PC-3 (cell line): ENCODE measurements at regions not wholly inside any gene's neighbourhood (a gene's known extent, or its start where the extent isn't known, plus 50 kb on each side); places are given as distances from the start of the nearest gene placed in this dataset.

Experiments
- CTCF ChIP-seq: fragments of 300-600 bp; sonication (generic); conservative IDR thresholded peaks from 2 replicates; pipeline ENCODE4 v1.5.1; 2017; ENCODE audit warnings: antibody characterized with exemption, low read depth, mild to moderate bottlenecking, low read length
- EZH2phosphoT487 ChIP-seq: fragments of 300-600 bp; sonication (generic); IDR thresholded peaks from 2 replicates; pipeline ENCODE4 v1.6.1; 2018; ENCODE audit warnings: mild to moderate bottlenecking, antibody characterized with exemption, low read length, borderline replicate concordance

GRCh38 chr2:67773851-67774250 is 289.0 kb downstream of the C1D start:
- TF ChIP-seq CTCF (no peak), EZH2phosphoT487 (no peak)
